Transverse colon (tissue), 4 donors: ENCODE measurements at regions not wholly inside any gene's neighbourhood (a gene's known extent, or its start where the extent isn't known, plus 50 kb on each side); places are given as distances from the start of the nearest gene placed in this dataset.

Source experiments
- EP300 ChIP-seq: sonication (generic); formaldehyde crosslinking; IDR thresholded peaks from one replicate; pipeline ENCODE4 v1.6.1; 2017; ENCODE audit warnings: antibody characterized with exemption, low read depth
- POLR2A ChIP-seq: fragments of 450-650 bp; IDR thresholded peaks from one replicate; pipeline ENCODE4 v1.6.1; 2016; ENCODE audit warnings: antibody characterized with exemption, mild to moderate bottlenecking, moderate library complexity
- POLR2AphosphoS5 ChIP-seq, 3 donors: sonication (generic); formaldehyde crosslinking; IDR thresholded peaks; one replicate each; pipeline ENCODE4 v1.6.1; 2016; ENCODE audit warnings: antibody characterized with exemption in 3 of 3
- TF ChIP-seq, protein P1 (sequence below), 5 experiments: fragments of 200-600 bp in 3 of 5; fragments of 450-650 bp in 2 of 5; sonication (generic) in 3 of 5; IDR thresholded peaks; 1 replicate in 2 of 5; 2 replicates in 3 of 5; pipeline ENCODE4 v1.5.1; 2016 to 2017; ENCODE audit warnings: antibody characterized with exemption in 5 of 5, inconsistent platforms in 3 of 5, mild to moderate bottlenecking in 2 of 5, moderate library complexity in 1 of 5

DNA sequence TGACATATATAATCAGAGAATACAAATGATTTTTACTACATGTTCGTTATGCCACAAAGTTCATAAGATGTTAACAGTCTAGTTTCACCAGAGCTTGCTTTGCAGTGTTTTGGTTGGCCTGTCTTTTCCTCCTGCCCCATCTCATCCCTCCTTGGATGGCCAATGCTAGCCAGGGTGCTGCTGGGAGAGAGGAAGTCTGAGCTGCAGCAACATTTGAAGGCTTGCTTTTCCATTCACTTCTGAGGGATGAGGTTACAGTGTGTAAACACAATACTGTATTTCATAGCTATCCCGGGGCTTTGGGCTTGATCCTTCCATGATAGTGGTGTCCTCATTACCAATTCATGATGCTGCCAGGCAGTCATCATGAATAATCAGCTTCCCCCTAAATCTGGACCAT, 170.5 kb downstream of the RAB11FIP2 start:
- TF ChIP-seq POLR2A: no peak
- TF ChIP-seq, protein P1, sequence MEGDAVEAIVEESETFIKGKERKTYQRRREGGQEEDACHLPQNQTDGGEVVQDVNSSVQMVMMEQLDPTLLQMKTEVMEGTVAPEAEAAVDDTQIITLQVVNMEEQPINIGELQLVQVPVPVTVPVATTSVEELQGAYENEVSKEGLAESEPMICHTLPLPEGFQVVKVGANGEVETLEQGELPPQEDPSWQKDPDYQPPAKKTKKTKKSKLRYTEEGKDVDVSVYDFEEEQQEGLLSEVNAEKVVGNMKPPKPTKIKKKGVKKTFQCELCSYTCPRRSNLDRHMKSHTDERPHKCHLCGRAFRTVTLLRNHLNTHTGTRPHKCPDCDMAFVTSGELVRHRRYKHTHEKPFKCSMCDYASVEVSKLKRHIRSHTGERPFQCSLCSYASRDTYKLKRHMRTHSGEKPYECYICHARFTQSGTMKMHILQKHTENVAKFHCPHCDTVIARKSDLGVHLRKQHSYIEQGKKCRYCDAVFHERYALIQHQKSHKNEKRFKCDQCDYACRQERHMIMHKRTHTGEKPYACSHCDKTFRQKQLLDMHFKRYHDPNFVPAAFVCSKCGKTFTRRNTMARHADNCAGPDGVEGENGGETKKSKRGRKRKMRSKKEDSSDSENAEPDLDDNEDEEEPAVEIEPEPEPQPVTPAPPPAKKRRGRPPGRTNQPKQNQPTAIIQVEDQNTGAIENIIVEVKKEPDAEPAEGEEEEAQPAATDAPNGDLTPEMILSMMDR (IDR thresholded peaks at IDR 0.05): no peak
- no peak for TF ChIP-seq EP300
- TF ChIP-seq POLR2AphosphoS5 (IDR thresholded peaks at IDR 0.05): no peak
